IPS DF 6.9 (cell line): ENCODE measurements at regions not wholly inside any gene's neighbourhood (a gene's known extent, or its start where the extent isn't known, plus 50 kb on each side); places are given as distances from the start of the nearest gene placed in this dataset.

ENCODE experiments used
- DNase-seq: peaks from one replicate; pipeline ENCODE4 v3.0.0-alpha.2; 2013; ENCODE audit warnings: low read depth, low spot score
- H3K27ac ChIP-seq: one replicate; pipeline ENCODE4 v1.5.1; 2013; ENCODE audit warnings: low read length, control low read depth
- H3K27me3 ChIP-seq: 2 replicates; pipeline ENCODE4 v1.6.1; 2013; ENCODE audit warnings: mild to moderate bottlenecking, low read length; ENCODE audit not compliant: control insufficient read depth, insufficient read depth
- H3K36me3 ChIP-seq: 2 replicates; pipeline ENCODE4 v1.6.1; 2013; ENCODE audit warnings: low read length; ENCODE audit not compliant: control insufficient read depth, insufficient read depth
- H3K4me1 ChIP-seq: 2 replicates; pipeline ENCODE4 v1.6.1; 2013; ENCODE audit warnings: low read length; ENCODE audit not compliant: control insufficient read depth, insufficient read depth
- H3K4me3 ChIP-seq: 2 replicates; pipeline ENCODE4 v1.5.1; 2013; ENCODE audit warnings: mild to moderate bottlenecking, low read length
- H3K9me3 ChIP-seq: 2 replicates; pipeline ENCODE4 v1.6.1; 2013; ENCODE audit warnings: low read length, inconsistent platforms; ENCODE audit not compliant: control insufficient read depth, insufficient read depth
- WGBS: extraction: QIAGEN DNeasy Blood & Tissue Kit; methylation state at CpG from one replicate; pipeline ENCODE4 v1.1.7; 2013; ENCODE audit warnings: mixed read lengths, missing lambda C conversion rate; ENCODE audit not compliant: insufficient read length, insufficient coverage; 5-methylcytosine and 5-hydroxymethylcytosine counted together

GRCh38 chr10:88094795-88095194 is 231.4 kb downstream of the PTEN start:
- no peaks in the 10 kb centered on the region for H3K27me3 ChIP-seq
- WGBS: no CpG with 5 or more reads among the region's 1 CpG
- no peak overlapping the region for H3K27ac ChIP-seq
- no peaks in the 10 kb centered on the region for H3K9me3 ChIP-seq
- DNase-seq: no peak
- no peaks in the 10 kb centered on the region for H3K4me1 ChIP-seq
- H3K4me3 ChIP-seq: no peak overlapping the region
- no peaks in the 10 kb centered on the region for H3K36me3 ChIP-seq

DNA sequence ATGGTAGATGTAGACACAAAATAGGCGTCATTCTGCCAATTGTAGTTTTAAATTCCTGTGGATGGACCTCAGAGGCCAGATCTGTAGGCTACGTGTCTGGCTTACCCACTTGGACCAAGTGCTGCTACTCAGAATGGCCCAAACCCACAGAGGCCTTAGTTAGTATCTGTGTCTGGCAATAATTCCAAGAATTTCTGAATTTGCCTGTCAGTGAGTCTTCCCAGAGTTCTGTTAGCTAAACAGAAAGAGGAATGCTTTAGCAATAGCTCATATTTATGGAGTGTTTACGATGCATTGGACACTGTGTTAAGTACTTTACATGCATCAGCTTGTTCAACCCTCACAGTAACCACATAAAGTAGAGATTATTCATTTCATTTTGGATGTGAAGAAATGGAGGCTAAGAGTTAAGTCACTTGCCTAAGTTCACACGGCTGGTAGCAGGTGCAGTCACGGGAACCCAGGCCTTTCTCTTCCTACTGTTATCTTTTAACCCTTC is 231.8 kb downstream of the PTEN start:
- Histone ChIP-seq H3K4me1 (no peaks in the 10 kb centered on the region), H3K9me3 (no peaks in the 10 kb centered on the region), H3K27me3 (no peaks in the 10 kb centered on the region), H3K27ac (no peak overlapping the region), H3K4me3 (no peak overlapping the region), H3K36me3 (no peaks in the 10 kb centered on the region)
- no peak for DNase-seq
- no CpG with 5 or more reads among the region's 5 CpGs for WGBS

- H3K4me1 ChIP-seq: no peaks in the 10 kb centered on the region
- H3K27ac ChIP-seq: no peak overlapping the region
- H3K4me3 ChIP-seq: no peak overlapping the region
- WGBS: no CpG with 5 or more reads among the region's 9 CpGs
- no peaks in the 10 kb centered on the region for H3K9me3 ChIP-seq
- DNase-seq: no peak
- no peaks in the 10 kb centered on the region for H3K36me3 ChIP-seq
- H3K27me3 ChIP-seq: no peaks in the 10 kb centered on the region
Observed at GRCh38 chr10:88095778-88096431, 232.5 kb downstream of the PTEN start.

DNA sequence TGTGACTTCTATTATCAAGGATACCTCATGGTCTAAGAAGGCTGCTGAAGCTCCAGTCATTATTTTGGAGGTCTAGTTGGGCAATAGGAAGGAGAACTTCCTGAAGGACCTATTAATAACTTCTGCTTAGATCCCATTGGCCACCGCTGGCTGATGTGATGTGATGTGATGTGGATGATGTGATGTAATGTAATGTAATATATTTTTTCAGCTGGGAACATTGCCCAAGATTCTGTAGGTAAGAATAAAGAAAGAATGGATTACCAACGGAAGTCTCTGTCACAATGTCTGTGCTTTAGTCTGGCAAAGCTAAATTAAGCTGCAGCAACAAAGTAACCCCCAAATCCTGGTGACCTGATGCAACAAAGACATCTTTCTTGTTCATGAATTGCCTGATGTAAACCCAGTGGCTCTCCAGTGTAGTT is 233.7 kb downstream of the PTEN start:
- Histone ChIP-seq H3K4me3 (no peak overlapping the region), H3K27ac (no peak overlapping the region), H3K27me3 (no peaks in the 10 kb centered on the region), H3K9me3 (no peaks in the 10 kb centered on the region), H3K4me1 (no peaks in the 10 kb centered on the region), H3K36me3 (no peaks in the 10 kb centered on the region)
- DNase-seq: no peak
- WGBS: no CpG with 5 or more reads among the region's 2 CpGs

DNA sequence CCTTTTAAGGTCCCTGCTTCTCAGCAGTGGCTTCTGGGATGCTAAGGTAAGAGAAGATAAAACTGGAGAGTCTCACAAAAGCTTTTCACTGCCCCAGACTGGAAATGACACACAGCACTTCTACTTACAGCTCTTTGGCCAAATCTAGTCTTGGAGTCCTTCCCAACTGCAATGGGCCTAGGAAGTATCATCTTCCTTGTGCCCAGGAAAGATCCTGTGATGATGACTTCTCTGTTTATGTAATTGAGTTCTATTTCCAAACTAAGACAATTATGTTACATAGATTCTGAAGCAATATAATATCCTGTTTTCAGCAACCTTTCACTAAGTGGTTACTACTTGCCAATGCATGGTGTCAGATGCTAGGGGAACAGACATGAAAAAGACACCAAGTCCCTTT is 234.1 kb downstream of the PTEN start:
- DNase-seq: no peak
- Histone ChIP-seq H3K27me3 (no peaks in the 10 kb centered on the region), H3K4me1 (no peaks in the 10 kb centered on the region), H3K27ac (no peak overlapping the region), H3K4me3 (no peak overlapping the region), H3K36me3 (no peaks in the 10 kb centered on the region), H3K9me3 (no peaks in the 10 kb centered on the region)

DNA sequence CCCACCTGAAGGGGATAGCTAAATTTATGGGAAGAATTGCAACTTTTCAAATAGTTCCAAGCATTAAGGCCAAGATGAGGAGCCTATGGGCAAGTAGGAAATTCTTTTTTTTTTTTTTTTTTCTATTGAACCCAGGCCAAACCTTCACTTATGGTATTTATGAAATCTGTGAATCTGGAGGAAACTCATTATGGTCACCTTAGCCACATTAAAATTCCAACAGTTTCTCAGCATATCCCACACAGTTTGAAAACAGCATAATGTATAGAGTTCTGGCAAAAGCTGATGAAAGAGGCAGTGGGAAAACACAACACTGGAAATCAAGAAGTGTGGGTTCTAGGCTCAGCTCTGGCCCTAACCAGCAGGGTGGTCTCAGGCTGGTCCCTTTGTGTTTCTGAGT is 236.9 kb downstream of the PTEN start:
- Histone ChIP-seq H3K27me3 (no peaks in the 10 kb centered on the region), H3K4me3 (no peak overlapping the region), H3K4me1 (no peaks in the 10 kb centered on the region), H3K36me3 (no peaks in the 10 kb centered on the region), H3K27ac (no peak overlapping the region), H3K9me3 (no peaks in the 10 kb centered on the region)
- DNase-seq: no peak

DNA sequence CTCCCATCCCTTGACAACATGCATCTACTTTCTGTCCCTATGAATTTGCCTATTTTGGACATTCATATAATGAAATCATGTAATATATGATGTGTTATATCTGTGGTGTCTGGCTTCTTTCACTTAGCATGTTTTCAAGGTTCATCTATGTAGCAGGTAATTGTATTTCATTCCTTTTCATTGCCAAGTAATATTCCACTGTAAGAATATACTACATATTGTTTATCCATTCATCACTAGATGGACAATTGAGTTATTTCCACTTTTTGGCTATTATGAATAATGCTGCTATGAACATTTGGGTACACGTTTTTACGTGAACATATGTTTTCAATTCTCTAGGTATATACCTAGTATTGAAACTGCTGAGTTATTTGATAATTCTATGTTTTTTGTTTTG is 238.2 kb downstream of the PTEN start:
- Histone ChIP-seq H3K36me3 (no peaks in the 10 kb centered on the region), H3K27ac (no peak overlapping the region)
- no CpG with 5 or more reads among the region's 2 CpGs for WGBS

DNA sequence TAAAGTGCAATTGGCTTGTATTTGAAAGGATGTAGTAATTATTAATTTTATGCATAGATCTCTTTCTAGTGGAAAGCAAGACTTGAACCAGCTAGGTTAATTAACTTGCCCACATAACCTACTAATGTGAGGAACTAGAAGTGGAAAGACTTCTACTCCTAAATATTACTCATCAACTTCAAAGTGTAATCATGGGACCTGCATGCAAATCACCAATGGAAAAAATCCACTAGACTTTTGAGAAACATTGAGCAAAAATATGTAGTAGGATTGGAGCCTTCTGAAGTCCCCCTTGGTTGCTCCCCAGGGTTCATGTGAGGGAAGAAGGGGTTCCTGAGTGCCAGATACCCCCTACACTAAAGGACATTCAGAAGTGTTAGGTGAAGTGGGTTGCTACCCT is 240.2 kb downstream of the PTEN start:
- H3K9me3 ChIP-seq: no peaks in the 10 kb centered on the region
- H3K27me3 ChIP-seq: no peaks in the 10 kb centered on the region
- no peak for DNase-seq
- H3K4me3 ChIP-seq: no peak overlapping the region
- no peaks in the 10 kb centered on the region for H3K4me1 ChIP-seq
- H3K27ac ChIP-seq: no peak overlapping the region
- no peaks in the 10 kb centered on the region for H3K36me3 ChIP-seq

More for the DNA sequence above, 238.2 kb downstream of the PTEN start:
- Histone ChIP-seq H3K9me3 (no peaks in the 10 kb centered on the region), H3K4me3 (no peak overlapping the region), H3K27me3 (no peaks in the 10 kb centered on the region), H3K4me1 (no peaks in the 10 kb centered on the region)
- no peak for DNase-seq

- no peaks in the 10 kb centered on the region for H3K36me3 ChIP-seq
- H3K4me3 ChIP-seq: no peak overlapping the region
- H3K27ac ChIP-seq: no peak overlapping the region
- DNase-seq: no peak
- H3K27me3 ChIP-seq: no peaks in the 10 kb centered on the region
- no peaks in the 10 kb centered on the region for H3K9me3 ChIP-seq
- no peaks in the 10 kb centered on the region for H3K4me1 ChIP-seq
- no CpG with 5 or more reads among the region's 2 CpGs for WGBS
Observed at GRCh38 chr10:88104223-88104622, 240.8 kb downstream of the PTEN start.

- H3K4me1 ChIP-seq: no peaks in the 10 kb centered on the region
- H3K27me3 ChIP-seq: no peaks in the 10 kb centered on the region
- H3K4me3 ChIP-seq: no peak overlapping the region
- no peak for DNase-seq
- H3K9me3 ChIP-seq: no peaks in the 10 kb centered on the region
- no CpG with 5 or more reads among the region's 2 CpGs for WGBS
- no peak overlapping the region for H3K27ac ChIP-seq
- H3K36me3 ChIP-seq: no peaks in the 10 kb centered on the region
Observed at GRCh38 chr10:88106366-88106765, 242.9 kb downstream of the PTEN start.

DNA sequence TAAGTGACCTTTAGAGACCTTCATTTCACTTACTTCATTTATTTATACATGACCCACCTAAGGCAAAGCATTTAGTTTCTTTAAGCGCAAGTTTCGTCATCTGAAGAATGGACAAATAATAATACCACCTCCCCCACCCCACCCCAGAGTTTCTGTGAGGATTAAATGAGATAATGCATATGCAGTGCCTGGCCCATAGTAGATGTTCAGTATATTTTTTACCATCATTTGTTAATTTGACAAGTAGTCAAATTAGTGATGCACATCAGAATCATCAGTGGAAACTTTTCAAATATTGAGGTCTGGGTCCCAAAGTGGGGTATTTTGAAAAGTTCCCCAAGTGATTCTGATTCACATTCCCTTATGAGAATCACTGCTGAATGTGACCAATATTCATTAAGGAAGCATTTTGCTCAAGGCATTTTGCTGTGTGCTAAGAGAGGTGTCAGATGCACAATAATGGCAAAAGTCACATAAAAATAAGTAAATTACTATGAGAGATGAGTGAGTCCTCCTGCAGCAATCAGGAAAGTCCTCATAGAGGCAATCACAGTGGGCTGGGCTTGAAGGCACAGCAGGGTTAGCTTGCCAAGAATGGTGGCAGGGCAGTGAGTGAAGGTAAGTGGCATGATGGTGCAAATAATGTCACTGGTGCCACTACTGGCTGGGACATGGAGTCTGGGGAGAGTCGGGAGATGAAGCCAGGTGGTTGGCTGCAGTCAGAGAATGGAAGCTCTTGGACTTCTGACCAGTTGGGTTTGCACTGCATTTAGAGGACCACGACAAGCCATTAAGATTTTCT is 244.1 kb downstream of the PTEN start:
- no peak overlapping the region for H3K4me3 ChIP-seq
- H3K36me3 ChIP-seq: no peaks in the 10 kb centered on the region
- H3K9me3 ChIP-seq: no peaks in the 10 kb centered on the region
- no peak for DNase-seq
- WGBS: no CpG with 5 or more reads among the region's 4 CpGs
- no peaks in the 10 kb centered on the region for H3K27me3 ChIP-seq
- H3K27ac ChIP-seq: no peak overlapping the region
- H3K4me1 ChIP-seq: no peaks in the 10 kb centered on the region
